Glomerular visceral epithelial cell (primary cell): ENCODE measurements at regions not wholly inside any gene's neighbourhood (a gene's known extent, or its start where the extent isn't known, plus 50 kb on each side); places are given as distances from the start of the nearest gene placed in this dataset.
"Not testable (repeated sequence)": the region's sequence is repeated elsewhere in the genome, so short reads cannot be mapped to it uniquely, and the experiment has no call there.

ENCODE experiments used
- DNase-seq: peaks from one replicate; pipeline ENCODE4 v3.0.0-alpha.2; 2016; ENCODE audit errors: extremely low spot score

GRCh38 chr20:19026121-19026878 lies 186.1 kb upstream of the SLC24A3 start:
- DNase-seq, result no peak

GRCh38 chr20:19026901-19027644 lies 185.4 kb upstream of the SLC24A3 start:
- DNase-seq, result no peak

GRCh38 chr20:19027971-19028370 lies 184.5 kb upstream of the SLC24A3 start:
- no peak for DNase-seq

- no peak for DNase-seq
Measured at GRCh38 chr20:19041787-19042186, 170.7 kb upstream of the SLC24A3 start.

- DNase-seq, result no peak
Measured at GRCh38 chr20:19045371-19045770, 167.1 kb upstream of the SLC24A3 start.

GRCh38 chr20:19047040-19047950 lies 165.1 kb upstream of the SLC24A3 start:
- DNase-seq, result no peak

- DNase-seq, result no peak
Measured at GRCh38 chr20:19047951-19048296, 164.5 kb upstream of the SLC24A3 start.

- DNase-seq, result no peak
Measured at GRCh38 chr20:19048995-19049501, 163.4 kb upstream of the SLC24A3 start.

GRCh38 chr20:19049514-19049913 lies 162.9 kb upstream of the SLC24A3 start:
- no peak for DNase-seq

GRCh38 chr20:19056909-19057308 lies 155.5 kb upstream of the SLC24A3 start:
- DNase-seq, result no peak

GRCh38 chr20:19064788-19065187 lies 147.7 kb upstream of the SLC24A3 start:
- DNase-seq, result not testable (repeated sequence)

- no peak for DNase-seq
Measured at GRCh38 chr20:19067986-19068385, 144.5 kb upstream of the SLC24A3 start.

GRCh38 chr20:19070026-19070425 lies 142.4 kb upstream of the SLC24A3 start:
- no peak for DNase-seq

- no peak for DNase-seq
Measured at GRCh38 chr20:19070681-19071445, 141.6 kb upstream of the SLC24A3 start.

GRCh38 chr20:19071446-19071725 lies 141.1 kb upstream of the SLC24A3 start:
- no peak for DNase-seq

- DNase-seq, result no peak
Measured at GRCh38 chr20:19071902-19072498, 140.4 kb upstream of the SLC24A3 start.

GRCh38 chr20:19072988-19073387 lies 139.5 kb upstream of the SLC24A3 start:
- DNase-seq, result no peak

GRCh38 chr20:19073584-19074218 lies 138.7 kb upstream of the SLC24A3 start:
- DNase-seq, result no peak

GRCh38 chr20:19074356-19074755 lies 138.1 kb upstream of the SLC24A3 start:
- no peak for DNase-seq

- DNase-seq, result no peak
Measured at GRCh38 chr20:19074828-19075516, 137.5 kb upstream of the SLC24A3 start.
